Stomach smooth muscle (tissue), 2 donors: ENCODE measurements at regions not wholly inside any gene's neighbourhood (a gene's known extent, or its start where the extent isn't known, plus 50 kb on each side); places are given as distances from the start of the nearest gene placed in this dataset.
"Not testable (repeated sequence)": the region's sequence is repeated elsewhere in the genome, so short reads cannot be mapped to it uniquely, and the experiment has no call there.

ENCODE experiments used
- H3K27ac ChIP-seq: one replicate; pipeline ENCODE4 v1.7.0; 2013; ENCODE audit warnings: mild to moderate bottlenecking, low read length, inconsistent platforms
- H3K27me3 ChIP-seq, 2 donors: one replicate each; pipeline ENCODE4 v1.7.0; 2013; ENCODE audit warnings: low read length in 2 of 2; ENCODE audit not compliant: insufficient read depth in 2 of 2, control insufficient read depth in 1 of 2
- H3K36me3 ChIP-seq, 2 donors: one replicate each; pipeline ENCODE4 v1.7.0; 2013; ENCODE audit warnings: low read length in 2 of 2; ENCODE audit not compliant: control insufficient read depth in 2 of 2, insufficient read depth in 2 of 2
- H3K4me1 ChIP-seq: one replicate; pipeline ENCODE4 v1.7.0; 2013; ENCODE audit warnings: low read length; ENCODE audit not compliant: control insufficient read depth, insufficient read depth
- H3K4me3 ChIP-seq, 2 donors: one replicate each; pipeline ENCODE4 v1.7.0; 2013; ENCODE audit warnings: low read length in 2 of 2
- H3K9ac ChIP-seq, 2 donors: one replicate each; pipeline ENCODE4 v1.7.0; 2013; ENCODE audit warnings: low read length in 2 of 2, mild to moderate bottlenecking in 1 of 2
- H3K9me3 ChIP-seq, 2 donors: one replicate each; pipeline ENCODE4 v1.7.0; 2013; ENCODE audit warnings: low read length in 2 of 2; ENCODE audit not compliant: control insufficient read depth in 2 of 2
- donor health status: healthy.
- donor health status: Pancreatic carcinoma.

GRCh38 chr13:90246005-90246404 is 1101.5 kb upstream of the MIR17HG start:
- Histone ChIP-seq H3K36me3 (no peaks in the 10 kb centered on the region), H3K9me3 (no peaks in the 10 kb centered on the region), H3K9ac (no peak overlapping the region), H3K27me3 (no peaks in the 10 kb centered on the region), H3K27ac (no peak overlapping the region), H3K4me1 (no peaks in the 10 kb centered on the region), H3K4me3 (no peak overlapping the region)

- no peak overlapping the region for H3K4me3 ChIP-seq
- no peak overlapping the region for H3K9ac ChIP-seq
- no peaks in the 10 kb centered on the region for H3K9me3 ChIP-seq
- no peak overlapping the region for H3K27ac ChIP-seq
- no peaks in the 10 kb centered on the region for H3K36me3 ChIP-seq
- H3K27me3 ChIP-seq = no peaks in the 10 kb centered on the region
- H3K4me1 ChIP-seq = no peaks in the 10 kb centered on the region
Observed at GRCh38 chr13:90246687-90247345, 1100.7 kb upstream of the MIR17HG start.

GRCh38 chr13:90253806-90254205 is 1093.7 kb upstream of the MIR17HG start:
- Histone ChIP-seq H3K9ac (no peak overlapping the region), H3K4me3 (no peak overlapping the region), H3K4me1 (no peaks in the 10 kb centered on the region)

GRCh38 chr13:90254437-90254836 is 1093.0 kb upstream of the MIR17HG start:
- Histone ChIP-seq H3K9me3 (peaks cover 2 to 4% of the 10 kb centered on the region in 2 donors), H3K9ac (no peak overlapping the region), H3K27me3 (no peaks in the 10 kb centered on the region), H3K4me1 (no peaks in the 10 kb centered on the region), H3K4me3 (no peak overlapping the region), H3K27ac (no peak overlapping the region), H3K36me3 (no peaks in the 10 kb centered on the region)

More at GRCh38 chr13:90253806-90254205, 1093.7 kb upstream of the MIR17HG start:
- Histone ChIP-seq H3K9me3 (peaks cover 2 to 4% of the 10 kb centered on the region in 2 donors), H3K27ac (no peak overlapping the region), H3K36me3 (no peaks in the 10 kb centered on the region), H3K27me3 (no peaks in the 10 kb centered on the region)

- no peaks in the 10 kb centered on the region for H3K36me3 ChIP-seq
- peaks cover 2 to 4% of the 10 kb centered on the region in 2 donors for H3K9me3 ChIP-seq
- H3K27me3 ChIP-seq = no peaks in the 10 kb centered on the region
- no peaks in the 10 kb centered on the region for H3K4me1 ChIP-seq
- no peak overlapping the region for H3K4me3 ChIP-seq
- H3K27ac ChIP-seq = no peak overlapping the region
- H3K9ac ChIP-seq = no peak overlapping the region
Observed at GRCh38 chr13:90256746-90257145, 1090.7 kb upstream of the MIR17HG start.

- H3K27me3 ChIP-seq = no peaks in the 10 kb centered on the region
- no peak overlapping the region for H3K4me3 ChIP-seq
- no peaks in the 10 kb centered on the region for H3K36me3 ChIP-seq
- no peaks in the 10 kb centered on the region for H3K4me1 ChIP-seq
- H3K9ac ChIP-seq = no peak overlapping the region
- peaks cover 0 to 2% of the 10 kb centered on the region in 2 donors for H3K9me3 ChIP-seq
- no peak overlapping the region for H3K27ac ChIP-seq
Observed at GRCh38 chr13:90258129-90258528, 1089.4 kb upstream of the MIR17HG start.

GRCh38 chr13:90261343-90261742 is 1086.1 kb upstream of the MIR17HG start:
- Histone ChIP-seq H3K9me3 (no peaks in the 10 kb centered on the region), H3K27me3 (no peaks in the 10 kb centered on the region), H3K9ac (no peak overlapping the region), H3K4me3 (no peak overlapping the region), H3K36me3 (no peaks in the 10 kb centered on the region), H3K4me1 (no peaks in the 10 kb centered on the region), H3K27ac (no peak overlapping the region)

- Histone ChIP-seq H3K9me3 (no peaks in the 10 kb centered on the region), H3K4me3 (no peak overlapping the region), H3K9ac (no peak overlapping the region), H3K4me1 (no peaks in the 10 kb centered on the region), H3K27ac (no peak overlapping the region), H3K36me3 (no peaks in the 10 kb centered on the region), H3K27me3 (no peaks in the 10 kb centered on the region)
Observed at GRCh38 chr13:90270226-90270625, 1077.3 kb upstream of the MIR17HG start.

- H3K27me3 ChIP-seq = no peaks in the 10 kb centered on the region
- no peak overlapping the region for H3K9ac ChIP-seq
- H3K4me3 ChIP-seq = no peak overlapping the region
- H3K4me1 ChIP-seq = no peaks in the 10 kb centered on the region
- no peak overlapping the region for H3K27ac ChIP-seq
- H3K36me3 ChIP-seq = no peaks in the 10 kb centered on the region
- H3K9me3 ChIP-seq = no peaks in the 10 kb centered on the region
Observed at GRCh38 chr13:90272356-90272755, 1075.1 kb upstream of the MIR17HG start.

GRCh38 chr13:90276216-90276615 is 1071.3 kb upstream of the MIR17HG start:
- no peaks in the 10 kb centered on the region for H3K4me1 ChIP-seq
- no peaks in the 10 kb centered on the region for H3K9me3 ChIP-seq
- H3K36me3 ChIP-seq = no peaks in the 10 kb centered on the region
- H3K27ac ChIP-seq = no peak overlapping the region
- no peak overlapping the region for H3K4me3 ChIP-seq
- no peak overlapping the region for H3K9ac ChIP-seq
- no peaks in the 10 kb centered on the region for H3K27me3 ChIP-seq

- H3K9me3 ChIP-seq, H3K4me1 ChIP-seq, H3K4me3 ChIP-seq, H3K36me3 ChIP-seq, H3K9ac ChIP-seq, H3K27ac ChIP-seq, H3K27me3 ChIP-seq: not testable (repeated sequence)
Observed at GRCh38 chr13:90278231-90278630, 1069.3 kb upstream of the MIR17HG start.
